GM18907 (cell line): ENCODE measurements at regions not wholly inside any gene's neighbourhood (a gene's known extent, or its start where the extent isn't known, plus 50 kb on each side); places are given as distances from the start of the nearest gene placed in this dataset.

ENCODE experiments used
- ATAC-seq: cut with Tn5 transposase; IDR thresholded peaks from one replicate; pipeline ENCODE4 v1.9.1; 2021; ENCODE audit warnings: mild to moderate bottlenecking, moderate library complexity; ENCODE audit not compliant: unreplicated experiment

- no peak for ATAC-seq
Observed at GRCh38 chr11:104830508-104830907, 67.8 kb downstream of the CASP12 start.

- no peak for ATAC-seq
Observed at GRCh38 chr11:104830080-104830479, 68.2 kb downstream of the CASP12 start.

- ATAC-seq: no peak
Observed at GRCh38 chr11:104826772-104827171, 71.5 kb downstream of the CASP12 start.

- no peak for ATAC-seq
Observed at GRCh38 chr11:104823657-104824056, 74.6 kb downstream of the CASP12 start.

- ATAC-seq: no peak
Observed at GRCh38 chr11:104820431-104820830, 77.8 kb downstream of the CASP12 start.

- no peak for ATAC-seq
Observed at GRCh38 chr11:104819603-104820002, 78.7 kb downstream of the CASP12 start.

- no peak for ATAC-seq
Observed at GRCh38 chr11:104819107-104819506, 79.2 kb downstream of the CASP12 start.

- ATAC-seq: no peak
Observed at GRCh38 chr11:104817973-104818372, 80.3 kb downstream of the CASP12 start.

GRCh38 chr11:104813532-104813931 is 84.7 kb downstream of the CASP12 start:
- no peak for ATAC-seq

GRCh38 chr11:104812103-104812788 is 86.0 kb downstream of the CASP12 start:
- no peak for ATAC-seq

GRCh38 chr11:104803776-104804175 is 94.5 kb downstream of the CASP12 start:
- ATAC-seq: no peak

GRCh38 chr11:104799251-104799650 is 99.0 kb downstream of the CASP12 start:
- ATAC-seq: peak; percentile 86

- ATAC-seq: peak; percentile 62
Observed at GRCh38 chr11:104798789-104799188, 99.5 kb downstream of the CASP12 start.

- ATAC-seq: no peak
Observed at GRCh38 chr11:104796301-104796700, 102.0 kb downstream of the CASP12 start.

- no peak for ATAC-seq
Observed at GRCh38 chr11:104795501-104796213, 102.6 kb downstream of the CASP12 start.

- no peak for ATAC-seq
Observed at GRCh38 chr11:104792861-104793260, 105.4 kb downstream of the CASP12 start.

GRCh38 chr11:104791896-104792295 is 106.4 kb downstream of the CASP12 start:
- ATAC-seq: no peak

GRCh38 chr11:104784684-104785460 is 113.4 kb downstream of the CASP12 start:
- no peak for ATAC-seq

GRCh38 chr11:104783241-104783640 is 115.0 kb downstream of the CASP12 start:
- no peak for ATAC-seq

GRCh38 chr11:104782377-104782754 is 115.9 kb downstream of the CASP12 start:
- no peak for ATAC-seq

GRCh38 chr11:104781719-104782376 is 116.4 kb downstream of the CASP12 start:
- no peak for ATAC-seq
